HEK293 (cell line): ENCODE measurements at regions not wholly inside any gene's neighbourhood (a gene's known extent, or its start where the extent isn't known, plus 50 kb on each side); places are given as distances from the start of the nearest gene placed in this dataset.

Experiments
- CTCF ChIA-PET: fragments of 350-600 bp; formaldehyde crosslinking; extraction: SDS; loops from one replicate; lab custom pipeline; 2021; ENCODE audit warnings: antibody characterized with exemption; lab: Yijun Ruan, JAX
- POLR2A ChIA-PET: fragments of 300-600 bp; formaldehyde crosslinking; extraction: SDS; loops from one replicate; lab custom pipeline; 2020; ENCODE audit warnings: antibody characterized with exemption, inconsistent platforms; lab: Yijun Ruan, JAX
- H3K27ac ChIP-seq: fragments of 200-500 bp; sonication (Bioruptor generic); 2 replicates; pipeline ENCODE4 v1.5.1; 2014; ENCODE audit warnings: low read depth, low read length, control low read depth, inconsistent platforms; ENCODE audit errors: extremely low read depth
- H3K36me3 ChIP-seq, 2 experiments: fragments of 200-500 bp in 1 of 2; sonication (Bioruptor generic) in 1 of 2; 1 replicate in 1 of 2; 2 replicates in 1 of 2; pipeline ENCODE4 v1.5.1; 2014 to 2017; ENCODE audit warnings: inconsistent platforms in 2 of 2, low read length in 2 of 2; ENCODE audit not compliant: control insufficient read depth in 2 of 2, insufficient read depth in 1 of 2
- H3K4me1 ChIP-seq: fragments of 200-500 bp; sonication (Bioruptor generic); 2 replicates; pipeline ENCODE4 v1.5.1; 2014; ENCODE audit warnings: mild to moderate bottlenecking, low read length, inconsistent platforms; ENCODE audit not compliant: control insufficient read depth, insufficient read depth
- H3K4me3 ChIP-seq: 2 replicates; pipeline ENCODE4 v1.5.1; 2011; ENCODE audit warnings: low read depth, mild to moderate bottlenecking, control low read depth, low read length, moderate library complexity
- H3K9me3 ChIP-seq: fragments of 200-500 bp; sonication (Bioruptor generic); 2 replicates; pipeline ENCODE4 v1.5.1; 2014; ENCODE audit warnings: low read depth, low read length, inconsistent platforms; ENCODE audit not compliant: control insufficient read depth, insufficient read depth
- EGR2 ChIP-seq: fragments of 450-650 bp; formaldehyde crosslinking; IDR thresholded peaks from 2 replicates; pipeline ENCODE4 v1.5.1; 2016; ENCODE audit warnings: low read depth, missing biosample characterization, missing genetic modification characterization
- GLI4 ChIP-seq: fragments of 450-650 bp; formaldehyde crosslinking; IDR thresholded peaks from 2 replicates; pipeline ENCODE4 v1.5.1; 2016; ENCODE audit warnings: missing biosample characterization, missing genetic modification characterization
- KLF10 ChIP-seq: fragments of 450-650 bp; IDR thresholded peaks from 2 replicates; pipeline ENCODE4 v1.5.1; 2018; ENCODE audit warnings: missing biosample characterization, mild to moderate bottlenecking, missing genetic modification characterization
- OSR2 ChIP-seq: fragments of 450-650 bp; formaldehyde crosslinking; IDR thresholded peaks from 2 replicates; pipeline ENCODE4 v1.5.1; 2016; ENCODE audit warnings: missing biosample characterization, missing genetic modification characterization
- ZBTB21 ChIP-seq: fragments of 450-650 bp; formaldehyde crosslinking; IDR thresholded peaks from 2 replicates; pipeline ENCODE4 v1.5.1; 2017; ENCODE audit warnings: missing biosample characterization, missing genetic modification characterization
- ZNF132 ChIP-seq: fragments of 450-650 bp; formaldehyde crosslinking; IDR thresholded peaks from 2 replicates; pipeline ENCODE4 v1.5.1; 2017; ENCODE audit warnings: missing biosample characterization, missing genetic modification characterization, borderline replicate concordance
- ZNF133 ChIP-seq: fragments of 450-650 bp; formaldehyde crosslinking; IDR thresholded peaks from 2 replicates; pipeline ENCODE4 v1.5.1; 2016; ENCODE audit warnings: missing biosample characterization, missing genetic modification characterization
- ZNF354C ChIP-seq: fragments of 450-650 bp; formaldehyde crosslinking; IDR thresholded peaks from 2 replicates; pipeline ENCODE4 v1.5.1; 2016; ENCODE audit warnings: missing biosample characterization, missing genetic modification characterization, low read depth, borderline replicate concordance
- ZNF521 ChIP-seq: fragments of 450-650 bp; formaldehyde crosslinking; IDR thresholded peaks from 2 replicates; pipeline ENCODE4 v1.5.1; 2017; ENCODE audit warnings: missing biosample characterization, mild to moderate bottlenecking, missing genetic modification characterization
- ZNF530 ChIP-seq: fragments of 450-650 bp; formaldehyde crosslinking; IDR thresholded peaks from 2 replicates; pipeline ENCODE4 v1.5.1; 2016; ENCODE audit warnings: low read depth, missing biosample characterization, missing genetic modification characterization
- ZNF549 ChIP-seq: fragments of 450-650 bp; IDR thresholded peaks from 2 replicates; pipeline ENCODE4 v1.5.1; 2018; ENCODE audit warnings: missing biosample characterization, missing genetic modification characterization, mild to moderate bottlenecking, inconsistent platforms, moderate library complexity
- ZNF600 ChIP-seq: fragments of 450-650 bp; formaldehyde crosslinking; IDR thresholded peaks from 2 replicates; pipeline ENCODE4 v1.5.1; 2016; ENCODE audit warnings: missing biosample characterization, missing genetic modification characterization
- ZNF610 ChIP-seq: fragments of 450-650 bp; formaldehyde crosslinking; IDR thresholded peaks from 2 replicates; pipeline ENCODE4 v1.5.1; 2016; ENCODE audit warnings: missing biosample characterization, missing genetic modification characterization, borderline replicate concordance
- ZNF776 ChIP-seq: fragments of 450-650 bp; formaldehyde crosslinking; IDR thresholded peaks from 2 replicates; pipeline ENCODE4 v1.5.0; 2017; ENCODE audit warnings: missing biosample characterization, missing genetic modification characterization, borderline replicate concordance
- ZXDB ChIP-seq: fragments of 450-650 bp; formaldehyde crosslinking; IDR thresholded peaks from 2 replicates; pipeline ENCODE4 v1.5.1; 2016; ENCODE audit warnings: missing biosample characterization, missing genetic modification characterization
- TF ChIP-seq, protein P1 (sequence below): fragments of 450-650 bp; formaldehyde crosslinking; IDR thresholded peaks from 2 replicates; pipeline ENCODE4 v1.5.1; 2016; ENCODE audit warnings: missing biosample characterization, missing genetic modification characterization
- TF ChIP-seq, protein P2 (sequence below): fragments of 450-650 bp; formaldehyde crosslinking; IDR thresholded peaks from 2 replicates; pipeline ENCODE4 v1.5.1; 2016; ENCODE audit warnings: missing biosample characterization, missing genetic modification characterization
- TF ChIP-seq, protein P3 (sequence below): fragments of 450-650 bp; formaldehyde crosslinking; IDR thresholded peaks from 2 replicates; pipeline ENCODE4; 2016; ENCODE audit warnings: missing biosample characterization, missing genetic modification characterization
- TF ChIP-seq, protein P4 (sequence below): fragments of 450-650 bp; IDR thresholded peaks from 2 replicates; pipeline ENCODE4 v1.5.1; 2018; ENCODE audit warnings: missing biosample characterization, mild to moderate bottlenecking, missing genetic modification characterization
- TF ChIP-seq, protein P5 (sequence below): fragments of 450-650 bp; formaldehyde crosslinking; IDR thresholded peaks from 2 replicates; pipeline ENCODE4 v1.5.1; 2016; ENCODE audit warnings: missing biosample characterization, missing genetic modification characterization
- TF ChIP-seq, protein P6 (sequence below): fragments of 450-650 bp; formaldehyde crosslinking; IDR thresholded peaks from 2 replicates; pipeline ENCODE4 v1.5.1; 2016; ENCODE audit warnings: missing biosample characterization, missing genetic modification characterization

DNA sequence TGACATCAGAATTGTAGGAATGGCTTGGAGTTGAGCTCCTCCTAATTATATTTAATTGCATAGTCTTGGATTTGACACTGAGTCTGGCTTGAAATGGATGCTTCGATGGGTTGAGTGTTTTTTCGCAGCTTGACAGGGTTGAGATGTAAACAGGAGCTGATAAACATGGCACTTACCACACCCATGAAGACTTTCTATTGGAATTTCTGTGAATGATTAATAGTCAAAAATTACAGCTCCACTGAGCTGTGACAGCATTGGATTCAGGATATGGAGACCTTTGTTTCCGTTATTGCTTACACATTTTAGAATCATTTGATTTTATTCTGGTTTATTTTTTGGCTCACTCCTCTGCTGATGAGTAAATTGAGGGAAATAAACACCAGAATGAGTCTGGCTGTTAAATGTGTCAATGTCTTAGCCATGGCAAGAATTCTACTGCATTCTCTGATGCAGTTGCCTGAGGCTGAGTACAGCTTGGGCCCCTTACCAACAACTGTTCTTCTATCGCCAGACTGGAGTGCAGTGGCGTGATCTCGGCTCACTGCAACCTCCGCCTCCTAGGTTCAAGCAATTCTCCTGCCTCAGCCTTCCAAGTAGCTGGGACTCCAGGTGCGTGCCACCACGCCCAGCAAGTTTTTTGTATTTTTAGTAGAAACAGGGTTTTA, 128.1 kb upstream of the DOK5 start:
- H3K36me3 ChIP-seq = no peaks in the 10 kb centered on the region
- ChIA-PET POLR2A (no interaction called here), CTCF (no interaction called here)
- no peak overlapping the region for H3K4me3 ChIP-seq
- no peak overlapping the region for H3K27ac ChIP-seq
- TF ChIP-seq, protein P1, sequence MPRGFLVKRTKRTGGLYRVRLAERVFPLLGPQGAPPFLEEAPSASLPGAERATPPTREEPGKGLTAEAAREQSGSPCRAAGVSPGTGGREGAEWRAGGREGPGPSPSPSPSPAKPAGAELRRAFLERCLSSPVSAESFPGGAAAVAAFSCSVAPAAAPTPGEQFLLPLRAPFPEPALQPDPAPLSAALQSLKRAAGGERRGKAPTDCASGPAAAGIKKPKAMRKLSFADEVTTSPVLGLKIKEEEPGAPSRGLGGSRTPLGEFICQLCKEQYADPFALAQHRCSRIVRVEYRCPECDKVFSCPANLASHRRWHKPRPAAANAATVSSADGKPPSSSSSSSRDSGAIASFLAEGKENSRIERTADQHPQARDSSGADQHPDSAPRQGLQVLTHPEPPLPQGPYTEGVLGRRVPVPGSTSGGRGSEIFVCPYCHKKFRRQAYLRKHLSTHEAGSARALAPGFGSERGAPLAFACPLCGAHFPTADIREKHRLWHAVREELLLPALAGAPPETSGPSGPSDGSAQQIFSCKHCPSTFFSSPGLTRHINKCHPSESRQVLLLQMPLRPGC = no peak
- no peak for TF ChIP-seq GLI4
- TF ChIP-seq, protein P2, sequence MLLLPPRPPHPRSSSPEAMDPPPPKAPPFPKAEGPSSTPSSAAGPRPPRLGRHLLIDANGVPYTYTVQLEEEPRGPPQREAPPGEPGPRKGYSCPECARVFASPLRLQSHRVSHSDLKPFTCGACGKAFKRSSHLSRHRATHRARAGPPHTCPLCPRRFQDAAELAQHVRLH = no peak
- TF ChIP-seq, all 188 proteins: peak for 0
- no peaks in the 10 kb centered on the region for H3K4me1 ChIP-seq
- H3K9me3 ChIP-seq = no peaks in the 10 kb centered on the region

DNA sequence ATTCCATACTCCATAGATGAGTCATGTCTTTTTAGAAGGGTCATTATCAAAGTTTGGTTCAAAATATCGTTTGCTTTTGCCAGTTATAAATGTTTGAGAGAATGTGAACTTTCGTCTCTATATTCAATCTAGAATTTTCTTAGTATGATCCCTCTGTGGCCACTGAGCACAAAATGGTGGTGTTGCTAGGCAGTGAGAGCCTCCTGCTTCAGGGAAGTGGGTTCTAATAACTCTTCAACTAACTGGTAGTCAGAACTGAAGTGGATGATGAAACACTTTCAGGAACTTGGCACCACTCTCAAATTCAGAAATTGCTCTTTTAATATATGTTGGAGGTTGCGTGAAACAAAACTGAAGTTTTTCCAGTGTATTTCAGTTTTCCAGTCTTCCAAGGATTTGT, 125.0 kb upstream of the DOK5 start:
- H3K36me3 ChIP-seq = no peaks in the 10 kb centered on the region
- ChIA-PET POLR2A (no interaction called here), CTCF (no interaction called here)
- no peaks in the 10 kb centered on the region for H3K4me1 ChIP-seq
- no peak for TF ChIP-seq ZNF776 (tag by site-specific recombination)
- TF ChIP-seq, protein P3, sequence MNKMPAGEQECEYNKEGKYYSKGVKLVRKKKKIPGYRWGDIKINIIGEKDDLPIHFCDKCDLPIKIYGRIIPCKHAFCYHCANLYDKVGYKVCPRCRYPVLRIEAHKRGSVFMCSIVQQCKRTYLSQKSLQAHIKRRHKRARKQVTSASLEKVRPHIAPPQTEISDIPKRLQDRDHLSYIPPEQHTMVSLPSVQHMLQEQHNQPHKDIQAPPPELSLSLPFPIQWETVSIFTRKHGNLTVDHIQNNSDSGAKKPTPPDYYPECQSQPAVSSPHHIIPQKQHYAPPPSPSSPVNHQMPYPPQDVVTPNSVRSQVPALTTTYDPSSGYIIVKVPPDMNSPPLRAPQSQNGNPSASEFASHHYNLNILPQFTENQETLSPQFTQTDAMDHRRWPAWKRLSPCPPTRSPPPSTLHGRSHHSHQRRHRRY (tag by site-specific recombination) = no peak
- TF ChIP-seq, protein P4, sequence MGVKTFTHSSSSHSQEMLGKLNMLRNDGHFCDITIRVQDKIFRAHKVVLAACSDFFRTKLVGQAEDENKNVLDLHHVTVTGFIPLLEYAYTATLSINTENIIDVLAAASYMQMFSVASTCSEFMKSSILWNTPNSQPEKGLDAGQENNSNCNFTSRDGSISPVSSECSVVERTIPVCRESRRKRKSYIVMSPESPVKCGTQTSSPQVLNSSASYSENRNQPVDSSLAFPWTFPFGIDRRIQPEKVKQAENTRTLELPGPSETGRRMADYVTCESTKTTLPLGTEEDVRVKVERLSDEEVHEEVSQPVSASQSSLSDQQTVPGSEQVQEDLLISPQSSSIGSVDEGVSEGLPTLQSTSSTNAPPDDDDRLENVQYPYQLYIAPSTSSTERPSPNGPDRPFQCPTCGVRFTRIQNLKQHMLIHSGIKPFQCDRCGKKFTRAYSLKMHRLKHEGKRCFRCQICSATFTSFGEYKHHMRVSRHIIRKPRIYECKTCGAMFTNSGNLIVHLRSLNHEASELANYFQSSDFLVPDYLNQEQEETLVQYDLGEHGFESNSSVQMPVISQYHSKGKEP (tag by site-specific recombination) = no peak
- TF ChIP-seq, protein P5, sequence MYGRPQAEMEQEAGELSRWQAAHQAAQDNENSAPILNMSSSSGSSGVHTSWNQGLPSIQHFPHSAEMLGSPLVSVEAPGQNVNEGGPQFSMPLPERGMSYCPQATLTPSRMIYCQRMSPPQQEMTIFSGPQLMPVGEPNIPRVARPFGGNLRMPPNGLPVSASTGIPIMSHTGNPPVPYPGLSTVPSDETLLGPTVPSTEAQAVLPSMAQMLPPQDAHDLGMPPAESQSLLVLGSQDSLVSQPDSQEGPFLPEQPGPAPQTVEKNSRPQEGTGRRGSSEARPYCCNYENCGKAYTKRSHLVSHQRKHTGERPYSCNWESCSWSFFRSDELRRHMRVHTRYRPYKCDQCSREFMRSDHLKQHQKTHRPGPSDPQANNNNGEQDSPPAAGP (tag by site-specific recombination) = no peak
- TF ChIP-seq ZNF610 (tag by site-specific recombination) = no peak
- TF ChIP-seq ZNF600 (tag by site-specific recombination) = no peak
- no peak overlapping the region for H3K27ac ChIP-seq
- H3K4me3 ChIP-seq = no peak overlapping the region
- no peaks in the 10 kb centered on the region for H3K9me3 ChIP-seq

DNA sequence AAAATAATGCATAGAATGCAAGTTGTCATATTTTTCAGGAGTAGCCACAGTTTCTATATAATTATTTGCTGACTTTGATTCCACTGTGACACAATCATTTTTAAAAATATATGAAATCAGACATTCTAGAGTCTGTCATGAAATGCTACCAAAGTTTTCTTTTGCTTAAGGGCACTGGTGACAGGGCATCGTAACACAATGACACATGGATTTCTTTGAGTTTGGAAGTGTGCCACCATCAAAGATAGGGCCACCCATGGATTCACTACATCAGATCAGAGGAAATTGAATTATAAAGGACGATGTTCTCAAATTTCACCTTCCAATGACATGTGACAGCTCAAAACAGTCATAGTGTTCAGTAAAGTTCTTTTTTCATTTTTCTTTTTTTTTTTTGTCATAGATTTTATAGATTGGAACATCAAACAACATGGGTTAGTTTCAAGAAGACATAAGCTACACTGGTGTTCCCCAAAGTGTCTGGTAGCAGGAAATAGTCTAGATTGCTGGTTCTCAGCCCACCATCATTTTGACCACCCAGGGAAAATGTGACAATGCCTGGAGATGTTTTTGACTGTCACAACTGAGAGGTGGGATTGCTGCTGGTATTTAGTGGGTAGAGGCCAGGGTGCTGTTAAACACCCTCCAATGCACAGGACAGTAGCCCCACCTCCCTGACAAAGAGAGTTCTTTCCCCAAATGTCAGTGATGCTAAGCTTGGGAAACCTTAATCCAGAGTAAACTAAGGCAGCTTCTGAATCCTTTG, 123.8 kb upstream of the DOK5 start:
- Histone ChIP-seq H3K4me3 (no peak overlapping the region), H3K9me3 (no peaks in the 10 kb centered on the region), H3K4me1 (no peaks in the 10 kb centered on the region), H3K36me3 (no peaks in the 10 kb centered on the region), H3K27ac (no peak overlapping the region)
- ChIA-PET POLR2A (no interaction called here), CTCF (interaction anchor here (0.6 kb wide), 1 partner anchor 1131 kb away, joined by 3 read pairs; no protein-coding TSS in a partner anchor)
- no peak for TF ChIP-seq ZNF354C (tag by site-specific recombination)
- TF ChIP-seq ZNF132 (tag by site-specific recombination) = no peak
- TF ChIP-seq ZBTB21 (tag by site-specific recombination) = no peak
- TF ChIP-seq, protein P6, sequence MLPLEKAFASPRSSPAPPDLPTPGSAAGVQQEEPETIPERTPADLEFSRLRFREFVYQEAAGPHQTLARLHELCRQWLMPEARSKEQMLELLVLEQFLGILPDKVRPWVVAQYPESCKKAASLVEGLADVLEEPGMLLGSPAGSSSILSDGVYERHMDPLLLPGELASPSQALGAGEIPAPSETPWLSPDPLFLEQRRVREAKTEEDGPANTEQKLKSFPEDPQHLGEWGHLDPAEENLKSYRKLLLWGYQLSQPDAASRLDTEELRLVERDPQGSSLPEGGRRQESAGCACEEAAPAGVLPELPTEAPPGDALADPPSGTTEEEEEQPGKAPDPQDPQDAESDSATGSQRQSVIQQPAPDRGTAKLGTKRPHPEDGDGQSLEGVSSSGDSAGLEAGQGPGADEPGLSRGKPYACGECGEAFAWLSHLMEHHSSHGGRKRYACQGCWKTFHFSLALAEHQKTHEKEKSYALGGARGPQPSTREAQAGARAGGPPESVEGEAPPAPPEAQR (tag by site-specific recombination) = no peak
- TF ChIP-seq ZNF549 = no peak
- no peak for TF ChIP-seq ZNF521 (tag by site-specific recombination)
- no peak for TF ChIP-seq ZNF133 (tag by site-specific recombination)
- TF ChIP-seq EGR2 (tag by site-specific recombination) = no peak
- no peak for TF ChIP-seq ZNF530 (tag by site-specific recombination)
- TF ChIP-seq ZXDB (tag by site-specific recombination) = no peak
- TF ChIP-seq OSR2 (tag by site-specific recombination) = no peak
- TF ChIP-seq KLF10 (tag by site-specific recombination) = no peak
